GM18861 (cell line): ENCODE measurements at regions not wholly inside any gene's neighbourhood (a gene's known extent, or its start where the extent isn't known, plus 50 kb on each side); places are given as distances from the start of the nearest gene placed in this dataset.
"Not testable (repeated sequence)": the region's sequence is repeated elsewhere in the genome, so short reads cannot be mapped to it uniquely, and the experiment has no call there.

ENCODE experiments used
- ATAC-seq: cut with Tn5 transposase; IDR thresholded peaks from one replicate; pipeline ENCODE4 v1.9.1; 2021; ENCODE audit not compliant: unreplicated experiment

DNA sequence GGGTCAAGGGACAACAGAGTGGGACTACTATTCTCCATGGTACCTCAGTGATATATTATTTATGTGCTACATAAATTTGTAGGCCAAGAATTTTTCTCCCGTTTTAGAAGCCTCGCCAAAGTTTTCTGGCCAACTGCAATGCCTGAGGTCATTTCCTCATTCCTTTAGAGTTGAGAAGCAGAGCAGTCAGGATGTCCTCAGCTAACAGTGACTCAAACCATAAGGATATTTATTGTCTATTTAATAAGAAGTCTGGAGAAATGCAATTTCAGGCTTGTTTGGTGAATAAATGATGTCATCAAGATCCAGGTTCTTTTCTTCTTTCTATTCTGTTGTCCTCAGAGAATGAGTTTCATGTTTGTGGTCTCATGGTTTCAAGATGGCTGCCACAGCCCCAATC, 91.0 kb downstream of the ADCYAP1 start:
- no peak for ATAC-seq

DNA sequence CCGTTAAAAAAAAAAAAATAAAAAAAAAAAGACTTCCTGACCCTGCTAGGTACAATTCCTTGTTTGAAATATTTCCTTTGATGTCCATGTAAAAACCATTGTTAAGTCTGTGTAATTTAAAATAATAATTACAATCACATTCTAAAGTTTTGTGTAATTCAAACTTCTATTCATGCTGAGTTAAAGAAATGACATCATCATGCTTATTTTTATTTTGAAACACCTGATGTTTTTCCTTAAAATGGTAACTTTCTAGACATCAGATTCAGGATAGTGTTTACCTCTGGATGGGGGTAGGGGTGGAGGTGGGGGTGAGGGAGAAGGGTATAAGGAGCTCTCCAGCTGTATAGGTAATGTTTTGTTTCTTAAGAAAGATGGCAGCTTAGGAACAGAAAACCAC, 92.8 kb downstream of the ADCYAP1 start:
- no peak for ATAC-seq

DNA sequence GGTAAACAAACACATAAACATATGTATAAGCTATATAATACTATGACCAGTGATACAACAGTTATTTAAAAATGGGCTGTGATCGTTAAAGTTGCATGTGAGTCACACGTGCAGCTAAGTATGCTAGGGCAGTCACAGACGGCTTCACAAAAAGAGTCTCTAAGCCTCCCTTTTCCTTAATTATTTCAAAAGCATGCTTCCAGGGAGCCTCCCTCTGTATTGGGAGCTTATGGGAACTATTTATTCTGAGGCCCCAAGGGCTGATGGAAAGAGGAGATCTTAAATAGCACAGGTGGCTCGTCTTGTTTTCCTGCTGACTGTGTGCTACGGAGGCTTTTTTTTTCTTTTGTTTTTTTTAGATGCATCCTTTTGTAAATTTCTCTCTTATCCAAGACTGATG, 94.3 kb downstream of the ADCYAP1 start:
- ATAC-seq = no peak

DNA sequence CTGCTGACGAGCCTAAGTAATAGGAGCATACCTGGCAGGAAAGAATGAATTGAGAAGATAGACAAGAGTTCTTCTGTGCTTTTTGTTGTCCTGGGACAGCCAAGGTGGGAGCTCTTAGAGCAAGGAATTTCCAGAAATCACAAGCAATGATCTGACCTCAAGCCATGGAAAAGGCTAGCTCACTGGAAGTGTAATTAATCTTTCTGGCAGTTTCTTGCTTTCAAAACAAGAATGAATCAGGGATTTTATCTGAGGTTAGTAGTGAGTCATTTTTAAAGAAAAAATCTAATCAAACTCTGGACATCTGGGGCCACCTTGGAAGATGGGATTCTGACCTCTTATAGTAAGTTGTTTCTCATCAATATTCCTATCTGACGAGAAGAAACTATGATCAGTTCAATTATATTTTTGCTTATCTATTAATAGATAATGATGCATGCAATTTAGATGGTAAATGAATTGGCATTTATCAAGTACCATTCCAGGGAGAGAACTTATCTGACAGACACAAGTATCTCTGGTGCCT, 98.0 kb downstream of the ADCYAP1 start:
- ATAC-seq = no peak

DNA sequence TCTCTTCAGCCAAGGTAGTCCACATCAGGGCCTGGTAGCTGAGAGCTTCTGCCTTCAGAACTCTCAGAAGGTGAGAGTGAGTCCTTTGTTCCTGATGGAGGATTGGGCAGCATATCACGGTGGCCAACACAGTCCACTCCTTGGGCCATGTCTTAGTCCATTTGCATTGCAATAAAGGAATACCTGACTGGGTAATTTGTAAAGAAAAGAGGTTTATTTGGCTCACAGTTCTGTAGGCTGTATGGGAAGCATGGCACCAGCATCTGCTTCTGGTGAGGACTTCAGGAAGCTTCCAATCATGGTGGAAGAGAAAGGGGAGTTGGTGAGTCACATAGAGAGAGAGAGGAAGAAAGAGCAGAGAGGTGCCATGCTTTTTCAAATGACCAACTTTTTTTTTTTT, 98.8 kb downstream of the ADCYAP1 start:
- no peak for ATAC-seq

DNA sequence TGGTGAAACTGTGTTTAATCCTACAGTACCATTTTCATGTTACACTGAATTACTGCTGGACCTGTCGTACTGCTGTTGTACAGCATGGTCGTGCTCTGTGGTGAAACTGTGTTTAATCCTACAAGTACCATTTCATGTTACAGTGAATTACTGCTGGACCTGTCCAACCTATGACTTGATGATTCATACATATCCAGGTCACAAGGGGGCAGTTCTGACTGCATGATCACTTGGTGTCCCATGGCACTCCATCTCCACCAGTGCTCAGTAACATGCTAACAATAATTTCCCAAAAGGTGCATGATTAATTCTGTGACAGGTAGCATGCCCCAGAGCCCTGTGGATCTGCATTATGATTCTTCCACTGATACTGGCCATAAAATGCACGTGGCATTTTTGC, 101.6 kb downstream of the ADCYAP1 start:
- ATAC-seq = no peak

DNA sequence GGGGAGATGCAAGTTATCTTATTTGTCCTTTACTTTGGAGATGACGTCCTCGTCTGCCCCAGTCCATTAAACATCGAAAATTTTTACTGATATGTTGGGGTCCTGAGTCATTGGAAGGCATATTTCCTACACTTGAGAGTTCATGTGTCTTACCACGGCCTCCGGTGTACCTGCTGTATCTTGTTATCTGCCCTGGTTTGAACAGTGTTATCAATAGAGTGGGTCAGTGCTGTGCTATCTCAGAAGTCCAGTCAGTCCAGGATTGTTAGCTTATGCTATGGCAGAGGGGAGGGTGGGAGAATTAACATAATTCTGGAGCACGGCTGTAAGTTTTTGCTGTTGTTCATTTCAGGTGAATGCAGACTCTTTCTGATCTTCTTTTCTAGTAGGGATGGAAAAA, 102.3 kb downstream of the ADCYAP1 start:
- no peak for ATAC-seq

DNA sequence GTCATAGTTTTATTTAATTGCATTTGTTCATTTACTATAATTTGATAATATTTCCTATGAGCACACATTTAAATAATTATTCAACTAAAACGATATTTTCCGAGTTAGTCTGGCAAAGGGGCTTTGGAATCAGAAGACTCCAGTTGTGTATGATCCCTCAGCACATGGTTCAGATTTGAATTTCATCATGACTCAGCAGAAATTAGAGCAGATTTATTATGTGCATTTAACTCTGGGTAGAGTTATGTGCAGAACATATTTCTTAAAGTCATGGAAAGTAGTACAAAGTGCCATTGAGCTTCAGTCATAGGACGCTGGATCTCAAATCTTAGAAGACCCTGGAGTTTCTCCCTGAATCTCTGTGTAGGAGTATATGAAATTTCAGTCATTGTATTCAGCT, 106.7 kb downstream of the ADCYAP1 start:
- ATAC-seq = no peak

DNA sequence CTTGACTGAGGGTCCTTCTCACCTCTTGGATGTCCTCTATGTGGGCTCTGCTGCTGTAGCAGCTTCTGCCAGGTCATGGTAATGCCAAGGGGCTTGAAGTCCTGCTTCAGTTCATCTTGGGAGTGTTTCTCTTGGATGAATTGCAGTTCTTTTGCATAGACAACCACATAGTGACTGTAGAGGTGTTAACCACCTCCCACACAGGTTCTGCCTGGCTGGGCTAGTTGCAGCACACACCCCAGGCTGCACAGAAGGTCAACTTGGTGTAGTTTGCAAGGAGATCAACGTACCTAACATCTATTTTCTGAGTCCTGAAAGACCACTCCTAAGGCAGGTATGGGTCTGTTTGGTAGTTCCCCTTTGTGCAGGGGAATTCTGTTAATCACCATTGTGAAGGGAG, 108.1 kb downstream of the ADCYAP1 start:
- ATAC-seq = no peak

DNA sequence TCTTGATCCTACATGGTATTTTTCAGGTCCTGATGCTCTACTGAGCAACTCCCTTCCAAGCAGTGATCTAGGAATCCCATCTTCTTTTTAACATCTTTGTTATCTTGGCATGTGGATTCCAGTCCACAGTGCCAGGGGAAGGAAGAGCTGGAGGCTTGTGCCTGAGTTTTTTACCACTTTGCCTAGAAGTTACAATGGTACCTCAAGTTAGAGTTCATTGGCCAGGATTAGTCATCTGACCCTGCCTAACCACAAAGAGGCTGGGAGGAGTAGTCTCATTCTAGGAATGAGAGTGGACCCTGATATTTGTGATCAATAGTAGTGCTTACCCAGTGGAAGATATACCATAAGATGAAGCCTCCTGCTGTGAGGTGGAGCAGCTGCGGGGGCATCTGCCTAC, 109.3 kb downstream of the ADCYAP1 start:
- no peak for ATAC-seq

DNA sequence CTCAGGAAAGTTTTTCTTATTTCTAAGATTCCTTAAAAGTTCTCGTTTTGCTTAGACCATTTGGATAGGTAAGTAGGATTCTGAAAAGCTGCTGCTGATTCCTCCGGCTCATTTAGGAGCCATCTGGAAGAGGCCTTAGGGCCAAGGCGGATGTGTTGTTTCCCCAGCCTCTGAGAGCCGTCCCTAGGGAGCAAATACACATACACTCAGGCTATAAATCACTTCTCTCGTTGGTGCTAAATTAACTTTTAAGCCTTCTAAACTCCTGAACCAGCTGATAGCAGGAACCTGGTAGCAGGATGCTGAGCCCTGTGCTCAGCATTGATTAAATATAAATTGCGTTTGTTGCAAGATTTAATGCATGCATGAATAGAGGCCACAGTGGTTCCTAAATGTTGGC, 109.8 kb downstream of the ADCYAP1 start:
- no peak for ATAC-seq

DNA sequence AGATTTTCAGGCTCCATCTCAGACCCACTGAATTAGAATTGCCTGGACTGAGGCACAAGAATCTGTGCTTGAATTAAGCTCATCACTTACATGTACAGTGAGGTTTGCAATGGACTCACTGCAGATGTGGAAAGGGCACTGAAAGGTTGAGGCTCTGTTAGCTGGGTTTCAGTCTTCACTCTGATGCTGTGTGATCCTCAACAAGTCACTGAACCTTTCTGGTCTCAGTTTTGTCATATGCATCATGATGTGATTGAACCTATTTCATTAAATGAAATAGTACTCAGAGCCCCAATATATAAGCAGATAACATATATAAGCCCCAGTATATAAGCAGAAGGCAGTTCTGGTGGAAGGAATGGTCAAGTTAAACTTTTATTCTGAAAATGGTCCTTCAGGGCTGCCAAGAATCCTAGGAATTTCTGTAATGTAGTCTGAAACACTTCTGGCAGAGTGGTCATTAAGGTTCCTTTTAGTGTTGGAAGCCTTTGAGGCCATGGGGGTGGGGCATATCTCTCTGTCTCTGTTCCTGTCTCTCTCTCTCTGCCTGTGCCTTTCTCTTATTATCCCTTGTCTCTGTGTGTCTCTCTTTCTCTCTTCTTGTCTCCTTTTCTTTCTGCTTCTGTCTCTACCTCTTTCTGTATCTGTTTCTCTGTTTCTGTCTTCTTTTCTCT, 110.4 kb downstream of the ADCYAP1 start:
- no peak for ATAC-seq

DNA sequence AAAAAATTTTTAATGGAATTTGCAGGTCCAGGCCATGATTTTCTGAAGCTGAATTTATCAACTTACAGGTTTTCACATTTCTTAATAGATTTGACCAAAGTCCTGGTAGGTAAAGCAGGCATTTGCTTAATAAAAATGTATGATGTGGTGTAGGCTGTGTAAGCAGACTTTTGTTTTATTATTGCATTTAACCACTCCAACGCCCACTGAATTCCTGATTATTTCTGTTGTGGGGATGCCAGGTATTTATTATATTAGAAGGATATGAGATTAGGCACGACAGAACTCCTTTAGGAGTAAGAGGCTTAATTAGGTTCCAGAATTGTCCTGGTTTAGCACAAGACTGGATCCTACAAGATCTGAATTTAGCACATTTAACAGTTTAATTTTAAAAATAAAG, 111.1 kb downstream of the ADCYAP1 start:
- no peak for ATAC-seq

DNA sequence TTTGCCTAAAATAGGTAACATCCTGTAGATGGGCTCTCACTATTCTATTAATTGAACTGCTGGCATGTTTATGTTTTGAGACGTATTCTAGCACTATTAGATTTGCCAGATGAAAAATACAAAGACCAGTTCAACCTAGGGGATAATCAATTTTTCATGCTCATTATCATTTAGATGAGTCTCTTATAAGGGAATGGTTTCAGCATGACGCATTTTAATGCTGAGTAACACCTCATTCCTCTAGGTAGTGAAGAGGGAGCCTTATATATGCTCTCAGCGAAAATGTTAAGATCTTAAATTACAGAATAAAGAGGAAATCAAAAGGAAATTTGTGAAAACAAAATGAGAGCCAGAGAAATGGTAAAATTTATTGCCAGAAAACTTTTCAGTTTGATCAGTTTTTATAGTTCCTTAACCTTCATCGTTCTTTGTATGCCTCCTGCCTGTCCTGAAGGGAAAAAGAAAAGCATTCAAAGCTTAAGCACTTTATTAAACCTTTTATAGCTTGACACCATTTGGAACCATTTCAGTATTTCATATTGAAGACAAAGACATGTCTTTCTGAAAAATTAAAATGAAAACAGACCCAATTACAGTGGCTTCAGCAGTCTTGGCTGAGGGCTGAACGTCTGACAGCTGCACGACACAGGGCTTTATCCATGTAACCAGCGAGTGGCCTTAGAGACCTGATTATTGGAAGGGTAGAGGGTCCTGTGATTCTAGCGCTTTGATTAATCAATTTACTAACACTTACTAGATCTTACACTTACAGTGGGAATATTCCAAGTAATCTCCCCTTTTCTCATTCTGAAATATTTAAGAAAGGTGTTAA, 112.8 kb downstream of the ADCYAP1 start:
- ATAC-seq = no peak

DNA sequence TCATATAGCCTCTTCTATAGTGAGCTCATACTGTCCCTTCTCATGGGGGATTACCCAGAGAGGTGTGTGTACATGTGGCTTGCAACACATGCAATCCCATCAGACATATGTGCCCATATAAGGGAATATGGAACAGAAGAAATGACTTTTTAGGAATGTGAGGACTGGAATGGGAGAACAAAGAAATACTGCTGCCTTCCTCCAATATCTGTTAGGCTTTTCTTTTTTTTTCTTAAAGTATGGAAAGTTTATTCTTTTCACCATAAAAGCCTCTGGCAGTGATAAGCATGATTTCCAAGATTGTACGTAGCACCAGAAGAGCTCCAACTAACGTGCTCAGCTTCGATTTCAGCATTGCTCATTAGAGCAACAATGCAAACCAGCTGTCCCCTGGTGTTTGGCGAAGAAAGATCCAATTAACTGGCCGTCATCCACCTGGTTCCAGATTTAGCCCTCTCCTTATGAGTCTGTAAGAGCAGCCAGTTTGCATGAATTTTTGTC, 113.6 kb downstream of the ADCYAP1 start:
- no peak for ATAC-seq

DNA sequence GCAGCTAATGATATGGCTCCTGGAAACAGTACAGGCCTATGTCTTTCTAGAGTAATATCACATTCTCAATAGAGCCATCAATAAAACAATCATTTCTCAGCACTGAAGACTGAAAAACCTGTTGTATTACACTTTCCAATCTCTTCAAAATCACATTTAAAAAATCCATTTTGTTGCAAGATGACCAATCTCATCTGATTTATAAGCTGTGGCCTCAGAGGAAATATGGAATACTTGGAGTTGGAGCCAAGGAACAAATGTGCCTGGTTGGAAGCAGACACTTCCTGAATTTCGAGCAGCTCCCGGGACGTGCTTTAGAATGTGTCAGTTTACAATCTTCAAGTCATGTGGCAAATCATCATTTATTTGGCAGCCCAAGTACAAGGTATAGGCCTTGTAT, 114.5 kb downstream of the ADCYAP1 start:
- ATAC-seq = no peak

DNA sequence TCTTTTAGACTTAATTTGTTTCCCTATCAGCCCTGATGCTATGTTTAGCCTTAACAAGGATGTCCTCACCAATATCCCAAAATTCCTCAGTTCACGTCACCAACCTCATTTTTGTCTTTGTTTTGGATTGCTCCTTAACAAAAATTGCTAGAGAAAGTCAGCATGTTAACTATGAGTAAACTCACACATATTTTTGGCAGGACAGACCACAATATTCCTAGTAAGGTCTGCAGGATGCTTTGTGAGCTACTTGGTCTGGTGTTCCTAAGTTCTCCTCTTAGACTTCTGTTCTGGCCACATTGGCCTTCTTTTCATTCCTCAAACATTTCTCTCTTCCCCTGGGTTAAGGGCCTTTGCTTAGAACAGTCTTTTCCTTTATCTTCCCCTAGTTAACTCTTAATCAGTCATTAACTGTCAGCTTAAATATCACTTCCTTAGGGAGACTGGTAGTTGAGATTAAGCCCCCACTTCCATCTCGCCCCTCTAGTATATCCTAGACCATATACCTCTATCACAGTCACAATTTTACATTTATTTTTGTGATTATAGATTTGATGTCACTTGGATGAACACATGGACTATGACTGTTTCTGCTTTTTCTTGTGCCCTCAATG, 116.2 kb downstream of the ADCYAP1 start:
- no peak for ATAC-seq

DNA sequence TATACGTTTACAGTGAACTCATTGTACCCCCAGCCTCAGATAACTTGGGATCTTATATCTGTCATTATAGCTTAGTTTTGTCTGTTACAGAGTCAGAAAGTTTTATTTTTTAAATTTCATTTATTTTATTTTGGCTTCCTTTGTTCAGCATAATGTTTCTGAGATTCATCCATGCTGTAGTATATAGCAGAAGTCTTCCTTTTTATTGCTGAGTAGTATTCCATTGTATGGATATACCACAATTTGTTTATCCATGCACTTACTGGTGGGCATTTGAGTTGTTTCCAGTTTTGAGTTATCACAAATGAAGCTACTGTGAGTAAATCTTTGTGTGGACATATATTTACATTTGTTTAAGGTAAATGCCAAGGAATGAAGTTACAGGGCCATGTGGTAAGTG, 122.3 kb downstream of the ADCYAP1 start:
- no peak for ATAC-seq

DNA sequence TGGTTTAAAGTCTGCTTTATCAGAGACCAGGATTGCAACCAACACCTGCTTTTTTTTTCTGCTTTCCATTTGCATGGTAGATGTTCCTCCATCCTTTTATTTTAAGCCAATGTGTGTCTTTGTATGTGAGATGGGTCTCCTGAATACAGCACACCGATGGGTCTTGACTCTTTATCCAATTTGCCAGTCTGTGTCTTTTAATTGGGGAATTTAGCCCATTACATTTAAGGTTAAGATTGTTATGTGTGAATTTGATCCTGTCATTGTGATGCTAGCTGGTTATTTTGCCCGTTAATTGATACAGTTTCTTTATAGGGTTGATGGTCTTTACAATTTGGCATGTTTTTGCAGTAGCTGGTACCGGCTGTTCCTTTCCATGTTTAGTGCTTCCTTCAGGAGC, 128.4 kb downstream of the ADCYAP1 start:
- ATAC-seq = not testable (repeated sequence)

DNA sequence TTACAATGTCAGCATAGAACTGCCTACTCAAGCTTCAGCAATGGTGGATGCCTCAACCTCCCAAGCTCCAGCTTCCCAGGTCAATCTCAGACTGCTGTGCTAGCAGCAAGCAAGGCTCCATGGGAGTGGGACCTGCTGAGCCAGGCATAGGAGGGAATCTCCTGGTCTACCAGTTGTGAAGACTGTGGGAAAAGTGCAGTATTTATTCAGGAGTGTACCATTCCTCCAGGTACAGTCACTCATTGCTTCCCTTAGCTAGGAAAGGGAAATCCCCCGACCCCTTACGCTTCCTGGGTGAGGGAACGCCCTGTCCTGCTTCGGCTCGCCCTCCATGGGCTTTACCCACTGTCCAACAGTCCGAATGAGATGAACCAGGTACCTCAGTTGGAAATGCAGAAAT, 130.3 kb downstream of the ADCYAP1 start:
- no peak for ATAC-seq

DNA sequence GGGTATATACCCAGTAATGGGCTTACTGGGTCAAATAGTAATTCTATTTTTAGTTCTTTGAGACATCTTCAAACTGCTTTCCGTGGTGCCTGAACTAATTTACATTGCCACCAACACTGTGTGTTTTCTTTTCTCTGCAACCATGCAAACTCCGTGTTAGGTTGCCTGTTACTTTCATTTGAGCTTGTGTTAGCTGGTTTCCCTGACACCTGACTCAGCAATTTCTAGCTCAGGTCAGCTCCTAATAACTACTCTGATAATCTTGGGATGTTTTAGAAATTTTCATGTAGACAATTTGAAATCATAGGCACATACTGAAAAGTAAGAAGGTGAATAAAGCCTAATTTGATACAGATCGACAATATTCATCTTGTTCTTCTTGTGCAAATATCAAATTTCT, 132.3 kb downstream of the ADCYAP1 start:
- ATAC-seq = no peak

DNA sequence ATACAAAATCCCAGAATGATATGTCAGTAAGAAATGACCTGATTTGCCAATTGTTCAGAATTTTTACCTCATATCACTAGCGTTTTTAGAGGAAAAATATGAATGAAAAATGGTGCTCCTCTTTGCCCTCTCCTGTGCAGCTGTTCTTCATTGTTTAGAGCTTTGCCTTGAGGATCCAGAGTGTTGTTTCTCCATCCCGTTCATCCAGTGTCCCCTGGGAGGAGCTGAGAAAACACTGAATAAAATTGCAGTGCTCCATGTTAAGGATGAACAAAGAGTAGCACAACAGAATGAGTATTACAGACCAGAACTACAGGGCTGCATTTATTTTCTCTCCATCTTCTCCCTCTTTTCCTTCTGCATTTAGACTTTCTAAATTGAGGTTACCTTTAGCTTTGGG, 133.1 kb downstream of the ADCYAP1 start:
- no peak for ATAC-seq
